Activated naive CD8-positive, alpha-beta T cell (primary cell): ENCODE measurements at regions not wholly inside any gene's neighbourhood (a gene's known extent, or its start where the extent isn't known, plus 50 kb on each side); places are given as distances from the start of the nearest gene placed in this dataset.

Experiments used
- H3K27ac Mint-ChIP-seq: one replicate; pipeline ENCODE4 v1.8.0; 2021; ENCODE audit warnings: mixed read lengths
- H3K27me3 Mint-ChIP-seq: one replicate; pipeline ENCODE4 v1.8.0; 2021; ENCODE audit warnings: mixed read lengths
- H3K36me3 Mint-ChIP-seq: one replicate; pipeline ENCODE4 v1.8.0; 2021; ENCODE audit warnings: mixed read lengths
- H3K4me1 Mint-ChIP-seq: one replicate; pipeline ENCODE4 v1.8.0; 2021; ENCODE audit warnings: low read depth, mixed read lengths
- H3K4me3 Mint-ChIP-seq: one replicate; pipeline ENCODE4 v1.8.0; 2021; ENCODE audit warnings: mild to moderate bottlenecking, mixed read lengths
- H3K9me3 Mint-ChIP-seq: one replicate; pipeline ENCODE4 v1.8.0; 2021; ENCODE audit warnings: low read depth, mixed read lengths

GRCh38 chr1:47699492-47700235 lies 261.8 kb downstream of the FOXD2 start:
- no peaks in the 10 kb centered on the region for H3K9me3 Mint-ChIP-seq
- H3K36me3 Mint-ChIP-seq: no peaks in the 10 kb centered on the region
- no peaks in the 10 kb centered on the region for H3K27me3 Mint-ChIP-seq
- no peak overlapping the region for H3K4me3 Mint-ChIP-seq
- H3K27ac Mint-ChIP-seq: no peak overlapping the region
- H3K4me1 Mint-ChIP-seq: no peaks in the 10 kb centered on the region

GRCh38 chr1:47701283-47701682 lies 263.4 kb downstream of the FOXD2 start:
- no peaks in the 10 kb centered on the region for H3K9me3 Mint-ChIP-seq
- no peak overlapping the region for H3K27ac Mint-ChIP-seq
- no peaks in the 10 kb centered on the region for H3K4me1 Mint-ChIP-seq
- H3K4me3 Mint-ChIP-seq: no peak overlapping the region
- H3K27me3 Mint-ChIP-seq: peaks cover 8% of the 10 kb centered on the region
- no peaks in the 10 kb centered on the region for H3K36me3 Mint-ChIP-seq

GRCh38 chr1:47701741-47702515 lies 264.1 kb downstream of the FOXD2 start:
- H3K4me1 Mint-ChIP-seq: no peaks in the 10 kb centered on the region
- H3K9me3 Mint-ChIP-seq: no peaks in the 10 kb centered on the region
- no peak overlapping the region for H3K27ac Mint-ChIP-seq
- H3K27me3 Mint-ChIP-seq: peaks cover 10% of the 10 kb centered on the region
- no peak overlapping the region for H3K4me3 Mint-ChIP-seq
- no peaks in the 10 kb centered on the region for H3K36me3 Mint-ChIP-seq

GRCh38 chr1:47703156-47703825 lies 265.4 kb downstream of the FOXD2 start:
- Mint-ChIP-seq H3K4me1 (peaks cover 3% of the 10 kb centered on the region), H3K4me3 (no peak overlapping the region), H3K9me3 (no peaks in the 10 kb centered on the region), H3K27ac (no peak overlapping the region), H3K36me3 (no peaks in the 10 kb centered on the region), H3K27me3 (peaks cover 15% of the 10 kb centered on the region)

GRCh38 chr1:47703981-47704596 lies 266.2 kb downstream of the FOXD2 start:
- no peaks in the 10 kb centered on the region for H3K36me3 Mint-ChIP-seq
- H3K4me3 Mint-ChIP-seq: no peak overlapping the region
- H3K9me3 Mint-ChIP-seq: no peaks in the 10 kb centered on the region
- peaks cover 15% of the 10 kb centered on the region for H3K27me3 Mint-ChIP-seq
- H3K27ac Mint-ChIP-seq: no peak overlapping the region
- peaks cover 3% of the 10 kb centered on the region for H3K4me1 Mint-ChIP-seq

GRCh38 chr1:47705517-47706130 lies 267.8 kb downstream of the FOXD2 start:
- Mint-ChIP-seq H3K9me3 (no peaks in the 10 kb centered on the region), H3K27me3 (peaks cover 16% of the 10 kb centered on the region), H3K4me1 (peaks cover 5% of the 10 kb centered on the region), H3K4me3 (no peak overlapping the region), H3K27ac (no peak overlapping the region), H3K36me3 (no peaks in the 10 kb centered on the region)

- no peaks in the 10 kb centered on the region for H3K36me3 Mint-ChIP-seq
- H3K27ac Mint-ChIP-seq: no peak overlapping the region
- peaks cover 27% of the 10 kb centered on the region for H3K27me3 Mint-ChIP-seq
- no peaks in the 10 kb centered on the region for H3K9me3 Mint-ChIP-seq
- peaks cover 9% of the 10 kb centered on the region for H3K4me1 Mint-ChIP-seq
- no peak overlapping the region for H3K4me3 Mint-ChIP-seq
Observed at GRCh38 chr1:47707503-47707902, 269.7 kb downstream of the FOXD2 start.

- Mint-ChIP-seq H3K4me1 (peaks cover 9% of the 10 kb centered on the region), H3K36me3 (no peaks in the 10 kb centered on the region), H3K9me3 (no peaks in the 10 kb centered on the region), H3K27ac (no peak overlapping the region), H3K4me3 (peak overlapping the region; percentile 59), H3K27me3 (peaks cover 33% of the 10 kb centered on the region)
Observed at GRCh38 chr1:47708019-47708535, 270.2 kb downstream of the FOXD2 start.

GRCh38 chr1:47708658-47709018 lies 270.8 kb downstream of the FOXD2 start:
- H3K9me3 Mint-ChIP-seq: no peaks in the 10 kb centered on the region
- no peak overlapping the region for H3K4me3 Mint-ChIP-seq

GRCh38 chr1:47709019-47709871 lies 271.4 kb downstream of the FOXD2 start:
- Mint-ChIP-seq H3K36me3 (no peaks in the 10 kb centered on the region), H3K4me3 (peak overlapping the region; percentile 66), H3K4me1 (peaks cover 9% of the 10 kb centered on the region), H3K27ac (no peak overlapping the region), H3K9me3 (no peaks in the 10 kb centered on the region), H3K27me3 (peaks cover 36% of the 10 kb centered on the region)

More at GRCh38 chr1:47708658-47709018, 270.8 kb downstream of the FOXD2 start:
- Mint-ChIP-seq H3K4me1 (peaks cover 9% of the 10 kb centered on the region), H3K36me3 (no peaks in the 10 kb centered on the region), H3K27me3 (peaks cover 36% of the 10 kb centered on the region), H3K27ac (no peak overlapping the region)

GRCh38 chr1:47709872-47710231 lies 272.0 kb downstream of the FOXD2 start:
- H3K27ac Mint-ChIP-seq: no peak overlapping the region
- peak overlapping the region; percentile 66 for H3K4me3 Mint-ChIP-seq
- H3K9me3 Mint-ChIP-seq: no peaks in the 10 kb centered on the region
- H3K27me3 Mint-ChIP-seq: peaks cover 38% of the 10 kb centered on the region
- H3K36me3 Mint-ChIP-seq: no peaks in the 10 kb centered on the region
- peaks cover 9% of the 10 kb centered on the region for H3K4me1 Mint-ChIP-seq

GRCh38 chr1:47710329-47711071 lies 272.7 kb downstream of the FOXD2 start:
- Mint-ChIP-seq H3K4me1 (peaks cover 9% of the 10 kb centered on the region), H3K36me3 (no peaks in the 10 kb centered on the region), H3K9me3 (no peaks in the 10 kb centered on the region), H3K27me3 (peaks cover 40% of the 10 kb centered on the region), H3K27ac (no peak overlapping the region), H3K4me3 (peak overlapping the region; percentile 66)
